Panc1 (cell line): ENCODE measurements at regions not wholly inside any gene's neighbourhood (a gene's known extent, or its start where the extent isn't known, plus 50 kb on each side); places are given as distances from the start of the nearest gene placed in this dataset.

Source experiments
- ATAC-seq: fragments of 200-7000 bp; cut with Tn5 transposase; 2 replicates; pipeline ENCODE4 v1.9.1; 2020; ENCODE audit warnings: mild to moderate bottlenecking, moderate library complexity
- BruUV-seq: library from RNA; stranded (reverse); fragments of 400-500 nt; replicated peaks from 2 replicates; lab custom pipeline; 2021; lab: Mats Ljungman, UMichigan
- CTCF ChIA-PET: fragments of 300-600 bp; sonication (Branson Sonifier 250); formaldehyde crosslinking; loops from one replicate; lab custom pipeline; 2022; ENCODE audit warnings: antibody characterized with exemption; lab: Charles Lee
- POLR2A ChIA-PET: fragments of 300-600 bp; sonication (Branson Sonifier 250); formaldehyde crosslinking; loops from one replicate; lab custom pipeline; 2022; ENCODE audit warnings: antibody characterized with exemption; lab: Charles Lee
- DNase-seq: peaks from one replicate; pipeline ENCODE4 v3.0.0-alpha.2; 2010; ENCODE audit warnings: low read depth, low spot score
- H3K27ac ChIP-seq: 2 replicates; pipeline ENCODE4 v1.5.1; 2011; ENCODE audit warnings: mild to moderate bottlenecking, low read length, inconsistent platforms
- H3K27me3 ChIP-seq: fragments of 200-500 bp; sonication (Bioruptor generic); 2 replicates; pipeline ENCODE4 v1.6.0; 2014; ENCODE audit warnings: low read length, inconsistent platforms; ENCODE audit not compliant: control insufficient read depth, insufficient read depth
- H3K36me3 ChIP-seq: fragments of 200-500 bp; sonication (Bioruptor generic); 2 replicates; pipeline ENCODE4 v1.5.1; 2014; ENCODE audit warnings: inconsistent platforms, mild to moderate bottlenecking, low read length, moderate library complexity; ENCODE audit not compliant: control insufficient read depth, insufficient read depth
- H3K4me1 ChIP-seq: 2 replicates; pipeline ENCODE4 v1.5.1; 2011; ENCODE audit warnings: inconsistent platforms, mild to moderate bottlenecking, low read length, moderate library complexity; ENCODE audit not compliant: control insufficient read depth, insufficient read depth
- H3K4me3 ChIP-seq, 2 experiments: 2 replicates each; pipeline ENCODE4 v1.5.1; 2011 to 2012; ENCODE audit warnings: low read depth in 2 of 2, low read length in 2 of 2, mild to moderate bottlenecking in 2 of 2, inconsistent platforms in 1 of 2, moderate library complexity in 1 of 2
- H3K9me3 ChIP-seq: fragments of 200-500 bp; sonication (Bioruptor generic); 2 replicates; pipeline ENCODE4 v1.5.1; 2014; ENCODE audit warnings: low read depth, mild to moderate bottlenecking, inconsistent platforms, low read length, moderate library complexity; ENCODE audit not compliant: control insufficient read depth, insufficient read depth
- CTCF ChIP-seq: fragments of 450-650 bp; IDR thresholded peaks from 2 replicates; pipeline ENCODE4 v1.5.1; 2017; ENCODE audit warnings: mild to moderate bottlenecking
- POLR2AphosphoS5 ChIP-seq: IDR thresholded peaks from 2 replicates; pipeline ENCODE4 v1.6.1; 2012; ENCODE audit warnings: mild to moderate bottlenecking, low read depth, low read length, moderate library complexity
- REST ChIP-seq, 2 experiments: IDR thresholded peaks; 2 replicates each; pipeline ENCODE4 v1.6.1; 2011 to 2012; ENCODE audit warnings: low read depth in 2 of 2, control low read depth in 1 of 2, low read length in 1 of 2, mild to moderate bottlenecking in 1 of 2, moderate library complexity in 1 of 2; ENCODE audit not compliant: insufficient read depth in 1 of 2
- SIN3A ChIP-seq: IDR thresholded peaks from 2 replicates; pipeline ENCODE4 v1.6.1; 2012; ENCODE audit warnings: low read depth, mild to moderate bottlenecking, low read length, moderate library complexity, borderline replicate concordance; ENCODE audit not compliant: insufficient read depth
- TCF7L2 ChIP-seq: IDR thresholded peaks from 2 replicates; pipeline ENCODE4 v1.6.1; 2011; ENCODE audit warnings: mild to moderate bottlenecking, low read depth, low read length, inconsistent platforms
- in situ Hi-C: cut with HindIII; loops from 2 replicates; pipeline ENCODE4 v1.10.0; 2016; ENCODE audit warnings: low sequenced_read_pairs, low pct_unique_long_range_greater_than_20kb
- intact Hi-C: fragments of 100-400 bp; cut with micrococcal nuclease; formaldehyde crosslinking; loops from one replicate; pipeline ENCODE4 v1.10.0; 2022; ENCODE audit not compliant: unreplicated experiment

DNA sequence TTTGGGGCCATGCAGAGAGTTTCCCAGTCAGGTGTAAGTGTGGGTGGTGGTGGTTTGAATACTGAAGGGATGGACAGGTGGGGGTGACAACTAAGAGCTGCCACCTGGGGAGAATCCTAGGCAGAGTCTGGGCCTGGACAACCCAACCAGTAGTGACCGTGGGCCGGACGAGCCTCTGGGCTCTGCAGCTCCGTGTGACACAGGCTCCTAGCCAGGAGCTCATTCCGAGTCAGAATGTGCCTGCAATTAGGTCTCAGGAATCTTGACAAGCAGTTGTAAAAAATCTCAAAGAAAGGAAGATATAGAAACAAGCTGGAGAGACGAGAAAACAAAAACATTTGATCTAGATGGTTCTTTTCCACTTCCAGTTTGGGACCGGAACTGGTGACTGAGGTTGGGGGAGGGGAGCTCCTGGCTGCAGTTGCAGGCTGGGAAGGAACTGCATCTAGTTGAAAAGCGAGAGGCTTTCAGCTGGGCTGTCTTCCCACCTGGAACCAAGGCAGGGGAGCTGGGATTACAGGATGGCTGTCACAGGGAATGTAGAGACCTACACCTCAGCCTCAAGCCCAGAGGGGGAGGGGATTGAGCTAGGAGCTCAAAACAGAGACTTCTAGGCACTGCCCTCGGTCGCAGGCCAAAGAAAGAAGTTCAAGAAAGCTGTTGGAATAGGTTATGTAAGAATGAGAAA is 156.9 kb downstream of the PAX1 start:
- Histone ChIP-seq H3K36me3 (no peaks in the 10 kb centered on the region), H3K4me3 (no peak overlapping the region), H3K9me3 (no peaks in the 10 kb centered on the region), H3K4me1 (no peaks in the 10 kb centered on the region), H3K27ac (no peak overlapping the region), H3K27me3 (no peaks in the 10 kb centered on the region)
- DNase-seq = no peak
- ChIA-PET CTCF (no interaction called here), POLR2A (no interaction called here)
- TF ChIP-seq SIN3A = no peak
- intact Hi-C loops = no loop called here
- in situ Hi-C loops = no loop called here
- ATAC-seq = no peak
- BruUV-seq = no TSS peak

DNA sequence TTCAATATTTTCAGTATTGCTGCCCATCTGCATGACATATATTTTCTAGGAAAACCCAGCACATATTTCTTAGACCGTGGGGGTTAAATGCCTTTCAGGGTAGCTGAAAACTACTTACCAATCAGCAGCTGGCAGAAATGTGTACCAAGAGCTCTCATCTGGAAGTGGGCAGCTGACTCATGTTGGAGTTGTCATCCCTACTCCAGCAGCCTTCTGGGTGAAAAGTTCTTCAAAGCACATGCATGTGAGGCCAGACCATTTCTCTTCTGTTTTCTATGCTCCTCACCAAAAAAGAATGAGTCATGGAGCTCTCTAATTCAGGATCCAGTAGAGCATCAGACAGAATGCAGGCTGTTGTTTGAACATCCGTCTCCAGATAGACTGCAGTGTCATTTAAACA is 135.5 kb downstream of the PAX1 start:
- Histone ChIP-seq H3K27me3 (no peaks in the 10 kb centered on the region), H3K36me3 (no peaks in the 10 kb centered on the region), H3K9me3 (no peaks in the 10 kb centered on the region; the same call in 1 of the 2 replicates), H3K4me1 (no peaks in the 10 kb centered on the region), H3K27ac (no peak overlapping the region), H3K4me3 (no peak overlapping the region)
- DNase-seq = no peak
- in situ Hi-C loops = no loop called here
- CTCF ChIA-PET = no interaction called here
- intact Hi-C loops = no loop called here
- ATAC-seq = no peak
- BruUV-seq = no TSS peak
- POLR2A ChIA-PET = interaction anchor here (0.6 kb wide), 1 partner anchor 301 kb away, joined by 4 read pairs; no protein-coding TSS in a partner anchor
- TF ChIP-seq REST (IDR thresholded peaks at IDR 0.05; ENCODE audit: insufficient read depth in 1 of 2, low read depth in 2 of 2, low read length in 1 of 2) (no peak), CTCF (no peak), POLR2AphosphoS5 (no peak), SIN3A (no peak), TCF7L2 (no peak)

DNA sequence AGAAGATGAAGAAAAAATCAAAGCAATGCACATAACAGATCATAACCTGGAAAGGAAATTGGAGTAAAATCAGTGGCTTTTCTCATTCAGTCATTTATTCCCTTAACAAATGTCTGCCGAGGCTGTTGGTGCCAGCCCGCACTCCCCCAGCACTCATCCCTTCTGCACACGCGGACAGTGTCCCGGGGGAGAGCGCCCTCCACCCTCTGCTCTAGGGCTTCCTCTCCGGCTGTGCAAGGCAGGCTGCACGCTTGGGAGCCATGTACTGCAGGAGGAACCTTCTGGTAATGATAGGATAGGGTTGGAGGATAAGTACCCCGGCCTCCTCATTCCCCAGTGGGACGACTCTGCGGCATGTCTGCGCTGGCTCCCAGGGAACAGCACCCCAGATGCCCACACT is 134.5 kb downstream of the PAX1 start:
- H3K36me3 ChIP-seq = no peaks in the 10 kb centered on the region
- no peaks in the 10 kb centered on the region for H3K27me3 ChIP-seq
- no peak overlapping the region for H3K27ac ChIP-seq
- H3K4me3 ChIP-seq = no peak overlapping the region
- DNase-seq = no peak
- H3K9me3 ChIP-seq = no peaks in the 10 kb centered on the region; the same call in 1 of the 2 replicates
- ChIA-PET POLR2A (no interaction called here), CTCF (no interaction called here)
- in situ Hi-C loops = no loop called here
- BruUV-seq = no TSS peak
- ATAC-seq = no peak
- intact Hi-C loops = no loop called here
- TF ChIP-seq POLR2AphosphoS5 (no peak), CTCF (no peak), TCF7L2 (no peak), SIN3A (no peak), REST (IDR thresholded peaks at IDR 0.05; ENCODE audit: insufficient read depth in 1 of 2, low read depth in 2 of 2, low read length in 1 of 2) (no peak)
- H3K4me1 ChIP-seq = no peaks in the 10 kb centered on the region
